ENCODE measurements at regions not wholly inside any gene's neighbourhood (a gene's known extent, or its start where the extent isn't known, plus 50 kb on each side); places are given as distances from the start of the nearest gene placed in this dataset.
A peak's percentile ranks its signal among the peaks of the same experiment; 100 is the strongest.

- Histone ChIP-seq H3K27ac (no peak overlapping the region), H3K36me3 (ENCODE audit: insufficient read depth, low read length) (no peaks in the 10 kb centered on the region), H3K4me3 (no peak overlapping the region), H3K9ac (ENCODE audit: insufficient read length) (no peak overlapping the region), H3K9me3 (ENCODE audit: low read depth, low read length) (no peaks in the 10 kb centered on the region)
- TF ChIP-seq POLR2AphosphoS5 (IDR thresholded peaks at IDR 0.05; ENCODE audit: borderline replicate concordance, low read depth, low read length) (no peak), EZH2 (IDR thresholded peaks at IDR 0.05) (no peak)
- no peak for DNase-seq (ENCODE audit: low read depth, low spot score)
These were observed 211.7 kb upstream of the GSE1 start for GRCh38 chr16:85401370-85401916.

DNA sequence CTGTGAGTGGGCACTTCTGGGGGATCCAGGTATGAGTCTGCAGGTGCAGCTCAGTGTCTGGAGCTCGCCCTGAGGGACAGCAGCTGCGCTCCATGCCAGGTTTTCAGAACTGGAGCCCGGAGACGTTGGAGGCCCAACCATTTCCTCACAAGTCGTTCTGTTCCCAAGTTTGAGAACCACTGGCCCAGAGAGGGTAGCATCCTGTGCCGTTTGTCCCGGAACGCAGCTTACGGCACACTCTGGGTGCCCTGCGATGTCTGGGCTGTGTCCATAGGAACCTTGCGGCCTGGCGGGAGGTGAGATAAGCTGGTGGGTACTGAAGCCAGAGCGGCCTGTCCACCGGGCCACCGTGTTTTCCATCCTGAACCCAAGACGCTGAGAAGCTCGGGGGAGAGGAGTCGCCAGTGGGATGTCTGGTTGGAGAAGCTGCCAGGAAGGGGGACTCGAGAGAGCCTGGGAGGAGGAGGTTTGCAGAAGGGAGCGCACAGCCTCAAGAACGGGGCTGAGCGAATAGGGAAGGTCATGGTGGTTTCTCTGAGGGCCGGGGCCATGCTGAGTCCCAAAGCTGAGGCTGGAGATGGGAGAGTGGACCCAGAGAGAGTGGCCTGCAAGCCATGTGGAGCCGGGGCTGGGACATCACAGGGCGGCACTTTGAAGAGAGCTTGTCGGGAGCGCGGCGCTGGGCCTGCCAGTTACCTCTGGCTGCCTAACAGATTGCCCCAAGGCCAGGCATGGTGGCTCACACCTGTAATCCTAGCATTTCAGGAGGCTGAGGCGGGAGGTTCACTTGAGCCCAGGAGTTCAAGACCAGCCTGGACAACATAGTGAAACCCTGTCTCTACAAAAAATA, 211.0 kb upstream of the GSE1 start:
- H3K4me3 ChIP-seq, result no peak overlapping the region
- no peaks in the 10 kb centered on the region for H3K36me3 ChIP-seq (ENCODE audit: insufficient read depth, low read length)
- H3K27ac ChIP-seq, result no peak overlapping the region
- TF ChIP-seq EZH2 (IDR thresholded peaks at IDR 0.05), result no peak
- no peaks in the 10 kb centered on the region for H3K9me3 ChIP-seq (ENCODE audit: low read depth, low read length)
- DNase-seq (ENCODE audit: low read depth, low spot score), result no peak
- H3K9ac ChIP-seq (ENCODE audit: insufficient read length), result no peak overlapping the region

GRCh38 chr16:85402910-85403692, 210.0 kb upstream of the GSE1 start:
- Histone ChIP-seq H3K36me3 (ENCODE audit: insufficient read depth, low read length) (no peaks in the 10 kb centered on the region), H3K4me3 (no peak overlapping the region), H3K9me3 (ENCODE audit: low read depth, low read length) (no peaks in the 10 kb centered on the region), H3K9ac (ENCODE audit: insufficient read length) (no peak overlapping the region), H3K27ac (no peak overlapping the region)
- TF ChIP-seq POLR2AphosphoS5 (IDR thresholded peaks at IDR 0.05; ENCODE audit: borderline replicate concordance, low read depth, low read length), result no peak
- no peak for TF ChIP-seq EZH2 (IDR thresholded peaks at IDR 0.05)
- no peak for TF ChIP-seq FOXP2 (optimal IDR thresholded peaks at IDR 0.05; ENCODE audit: control extremely low read depth, extremely low read length, insufficient read depth)
- DNase-seq (ENCODE audit: low read depth, low spot score), result no peak

- no peak overlapping the region for H3K9ac ChIP-seq (ENCODE audit: insufficient read length)
- no peak overlapping the region for H3K4me3 ChIP-seq
- H3K9me3 ChIP-seq (ENCODE audit: low read depth, low read length), result no peaks in the 10 kb centered on the region
- no peak for DNase-seq (ENCODE audit: low read depth, low spot score)
- no peak overlapping the region for H3K27ac ChIP-seq
- H3K36me3 ChIP-seq (ENCODE audit: insufficient read depth, low read length), result no peaks in the 10 kb centered on the region
- TF ChIP-seq POLR2AphosphoS5 (IDR thresholded peaks at IDR 0.05; ENCODE audit: borderline replicate concordance, low read depth, low read length) (no peak), EZH2 (IDR thresholded peaks at IDR 0.05) (no peak), FOXP2 (optimal IDR thresholded peaks at IDR 0.05; ENCODE audit: control extremely low read depth, extremely low read length, insufficient read depth) (no peak)
These were observed 209.4 kb upstream of the GSE1 start for GRCh38 chr16:85403693-85404092.

- no peak for TF ChIP-seq EZH2 (IDR thresholded peaks at IDR 0.05)
- TF ChIP-seq FOXP2 (optimal IDR thresholded peaks at IDR 0.05; ENCODE audit: control extremely low read depth, extremely low read length, insufficient read depth), result no peak
- no peak for TF ChIP-seq POLR2AphosphoS5 (IDR thresholded peaks at IDR 0.05; ENCODE audit: borderline replicate concordance, low read depth, low read length)
- H3K27ac ChIP-seq, result no peak overlapping the region
- H3K9ac ChIP-seq (ENCODE audit: insufficient read length), result no peak overlapping the region
- H3K4me3 ChIP-seq, result no peak overlapping the region
- DNase-seq (ENCODE audit: low read depth, low spot score), result no peak
- no peaks in the 10 kb centered on the region for H3K36me3 ChIP-seq (ENCODE audit: insufficient read depth, low read length)
- H3K9me3 ChIP-seq (ENCODE audit: low read depth, low read length), result no peaks in the 10 kb centered on the region
These were observed 200.1 kb upstream of the GSE1 start for GRCh38 chr16:85412911-85413520.

DNA sequence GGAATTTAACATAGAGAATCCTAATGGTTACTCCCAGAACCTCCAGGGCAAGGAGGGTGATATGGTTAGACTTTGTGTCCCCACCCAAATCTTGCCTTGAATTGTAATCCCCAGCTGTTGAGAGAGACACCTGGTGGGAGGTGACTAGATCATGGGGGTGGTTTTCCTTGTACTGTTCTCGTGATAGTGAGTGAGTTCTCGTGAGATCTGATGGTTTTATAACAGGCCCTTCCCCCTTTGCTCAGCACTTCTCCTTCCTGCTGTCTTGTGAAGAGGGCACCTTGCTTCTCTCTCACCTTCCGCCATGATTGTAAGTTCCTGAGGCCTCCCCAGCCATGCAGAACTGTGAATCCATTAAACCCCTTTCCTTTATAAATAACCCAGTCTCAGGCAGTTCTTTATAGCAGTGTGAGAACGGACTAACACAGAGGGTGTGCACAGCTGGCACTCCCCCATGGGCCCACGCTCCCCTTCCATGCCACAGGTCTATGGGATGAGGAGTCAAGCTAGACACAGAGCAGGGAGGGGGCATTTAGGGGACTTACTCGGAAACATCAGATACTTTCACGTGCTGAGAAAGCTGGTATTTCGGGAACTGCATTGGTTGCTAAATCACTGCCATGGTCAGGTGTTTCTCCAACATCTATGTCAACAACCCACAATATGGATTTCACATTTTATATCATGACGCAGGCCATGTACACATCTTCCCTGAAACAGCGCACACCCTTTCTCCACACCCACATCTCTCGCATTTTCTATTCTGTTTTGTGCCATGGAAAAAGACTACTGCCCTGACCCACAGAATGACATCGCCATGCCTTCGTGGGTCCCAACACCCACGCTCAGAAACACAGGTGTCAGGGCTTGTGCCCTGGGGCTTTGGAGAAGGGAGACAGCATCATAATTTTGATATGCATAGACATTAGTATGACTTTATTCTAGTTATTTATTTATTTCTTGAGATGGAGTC, 199.1 kb upstream of the GSE1 start:
- Histone ChIP-seq H3K27ac (no peak overlapping the region), H3K9me3 (ENCODE audit: low read depth, low read length) (no peaks in the 10 kb centered on the region), H3K36me3 (ENCODE audit: insufficient read depth, low read length) (no peaks in the 10 kb centered on the region), H3K9ac (ENCODE audit: insufficient read length) (no peak overlapping the region), H3K4me3 (no peak overlapping the region)
- DNase-seq (ENCODE audit: low read depth, low spot score), result no peak
- TF ChIP-seq POLR2AphosphoS5 (IDR thresholded peaks at IDR 0.05; ENCODE audit: borderline replicate concordance, low read depth, low read length), result no peak

GRCh38 chr16:85415196-85416090, 197.7 kb upstream of the GSE1 start:
- no peak for TF ChIP-seq FOXP2 (optimal IDR thresholded peaks at IDR 0.05; ENCODE audit: control extremely low read depth, extremely low read length, insufficient read depth)
- TF ChIP-seq POLR2AphosphoS5 (IDR thresholded peaks at IDR 0.05; ENCODE audit: borderline replicate concordance, low read depth, low read length), result no peak
- no peak for TF ChIP-seq EZH2 (IDR thresholded peaks at IDR 0.05)
- Histone ChIP-seq H3K36me3 (ENCODE audit: insufficient read depth, low read length) (no peaks in the 10 kb centered on the region), H3K4me3 (peak overlapping the region; percentile 53), H3K9me3 (ENCODE audit: low read depth, low read length) (no peaks in the 10 kb centered on the region), H3K9ac (ENCODE audit: insufficient read length) (no peak overlapping the region), H3K27ac (peak overlapping the region; percentile 14; the same call in 1 of the 2 replicates)
- DNase-seq (ENCODE audit: low read depth, low spot score), result no peak
